GM21723 (cell line): ENCODE measurements at regions not wholly inside any gene's neighbourhood (a gene's known extent, or its start where the extent isn't known, plus 50 kb on each side); places are given as distances from the start of the nearest gene placed in this dataset.

Experiments
- ATAC-seq: cut with Tn5 transposase; IDR thresholded peaks from one replicate; pipeline ENCODE4 v1.9.1; 2021; ENCODE audit warnings: mild to moderate bottlenecking, moderate library complexity; ENCODE audit not compliant: unreplicated experiment

GRCh38 chr2:217394510-217395351 lies 534.9 kb upstream of the TNP1 start:
- ATAC-seq, result no peak

- no peak for ATAC-seq
These were observed 533.7 kb upstream of the TNP1 start for GRCh38 chr2:217393585-217394032.

DNA sequence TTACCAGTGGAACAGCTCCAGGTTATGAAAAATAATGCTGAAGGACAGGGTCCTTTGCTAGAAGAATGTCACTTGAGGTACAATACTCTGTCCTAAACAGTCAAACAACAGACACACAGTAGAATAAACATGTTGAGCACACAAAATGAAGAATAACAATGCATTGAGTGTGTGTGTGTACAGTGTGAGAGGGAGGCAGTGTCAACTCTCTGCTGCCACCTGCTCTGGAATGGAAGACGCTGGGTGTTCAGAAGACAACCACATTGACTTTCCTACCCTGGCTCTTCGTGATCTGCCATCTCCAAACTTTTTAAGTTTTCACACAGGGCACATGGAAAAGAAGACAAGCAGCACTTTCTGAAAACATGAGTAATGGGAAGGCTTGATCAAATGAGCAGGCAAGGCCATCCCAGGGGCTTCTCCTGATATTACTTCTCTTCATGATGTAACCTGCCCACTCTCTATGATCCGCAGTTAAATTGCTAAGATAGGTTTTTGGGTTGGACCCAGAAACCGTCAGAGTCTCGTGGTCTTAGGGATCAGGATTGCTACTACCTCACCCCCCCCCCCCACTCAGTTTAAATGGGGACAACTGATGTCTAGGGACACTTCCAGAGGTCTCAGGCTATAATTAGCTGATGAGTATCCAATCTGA lies 533.2 kb upstream of the TNP1 start:
- no peak for ATAC-seq

- ATAC-seq, result no peak
These were observed 528.0 kb upstream of the TNP1 start for GRCh38 chr2:217387776-217388387.

GRCh38 chr2:217386041-217386440 lies 526.2 kb upstream of the TNP1 start:
- ATAC-seq, result no peak

DNA sequence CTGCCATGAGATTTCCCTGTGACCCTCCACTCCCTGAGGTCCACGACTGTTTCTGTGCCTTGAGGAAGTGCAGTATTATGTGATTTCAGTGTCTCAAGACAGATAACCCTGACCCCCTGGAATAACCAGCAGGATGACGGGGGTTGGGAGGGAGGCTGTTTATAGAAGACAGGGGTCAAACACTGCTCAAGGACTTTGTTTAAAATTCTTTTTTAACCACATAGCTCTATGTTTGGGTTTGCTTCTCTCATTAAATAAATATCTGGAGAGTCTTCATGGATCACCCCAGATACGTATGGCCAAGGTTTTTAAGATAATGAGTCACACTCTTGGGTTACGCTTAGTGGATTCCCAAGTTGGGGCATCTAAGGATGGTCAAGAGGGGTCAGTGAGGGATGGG lies 523.8 kb upstream of the TNP1 start:
- ATAC-seq, result no peak

- no peak for ATAC-seq
These were observed 522.9 kb upstream of the TNP1 start for GRCh38 chr2:217382794-217383193.

- no peak for ATAC-seq
These were observed 519.9 kb upstream of the TNP1 start for GRCh38 chr2:217379807-217380206.

DNA sequence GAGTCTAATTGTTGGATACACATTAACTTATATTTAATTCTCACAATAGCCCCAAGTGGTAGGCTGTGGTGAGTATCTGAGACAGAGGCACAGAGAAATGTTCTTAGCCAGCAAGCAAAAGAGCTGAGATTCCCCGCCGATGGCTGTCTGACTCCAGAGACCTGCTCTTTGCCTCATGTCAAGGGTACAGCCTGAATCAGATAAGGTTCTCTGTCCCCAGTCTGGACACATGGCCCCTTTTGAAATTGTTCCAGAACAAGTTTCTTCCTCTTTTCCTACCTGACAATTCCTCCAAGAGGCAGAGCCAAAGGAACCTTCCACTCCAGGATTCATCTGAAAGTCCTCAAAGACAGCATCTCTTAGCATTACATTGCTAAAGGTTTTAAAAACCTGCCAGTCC lies 512.9 kb upstream of the TNP1 start:
- ATAC-seq, result no peak

DNA sequence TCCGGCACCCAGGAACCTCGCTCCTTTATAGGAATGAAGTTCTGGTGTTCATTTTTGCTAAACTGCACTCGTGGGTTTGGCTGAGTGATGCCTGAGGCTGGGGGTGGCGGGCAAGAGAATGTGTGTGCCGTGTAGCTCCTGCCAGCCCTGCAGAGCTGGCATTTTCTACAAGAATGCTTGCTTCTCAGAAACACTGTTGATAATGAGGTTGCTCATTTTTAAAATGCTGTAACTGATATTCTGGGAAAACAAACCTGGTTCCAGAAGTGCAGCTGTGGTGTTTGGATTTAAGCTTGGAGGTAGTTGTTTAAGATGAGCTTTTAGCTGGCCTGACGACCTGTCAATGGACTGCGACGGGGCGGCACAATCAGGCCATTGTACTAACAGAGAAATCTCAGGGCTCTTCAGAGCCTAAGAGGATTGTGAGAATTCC lies 511.9 kb upstream of the TNP1 start:
- no peak for ATAC-seq

- ATAC-seq, result no peak
These were observed 510.5 kb upstream of the TNP1 start for GRCh38 chr2:217370391-217370790.

DNA sequence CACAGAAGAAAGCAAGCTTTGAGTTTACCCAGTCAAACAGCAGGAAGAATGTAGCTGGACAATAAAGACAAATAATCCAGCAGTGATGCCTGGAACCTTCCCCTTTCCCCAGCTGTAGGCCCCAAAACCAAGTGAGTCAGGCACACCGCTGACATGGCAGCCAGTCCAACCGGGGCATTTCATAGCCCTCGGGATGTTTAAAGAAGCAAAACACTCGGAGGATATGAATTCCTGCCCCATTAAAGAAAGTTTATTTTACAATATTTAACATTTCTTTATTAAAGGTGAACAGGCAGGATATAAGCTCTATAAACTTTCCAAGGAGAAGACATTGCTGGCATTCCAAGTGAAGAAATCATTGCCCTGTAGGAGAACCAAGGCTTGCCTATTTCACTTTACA lies 507.6 kb upstream of the TNP1 start:
- no peak for ATAC-seq

DNA sequence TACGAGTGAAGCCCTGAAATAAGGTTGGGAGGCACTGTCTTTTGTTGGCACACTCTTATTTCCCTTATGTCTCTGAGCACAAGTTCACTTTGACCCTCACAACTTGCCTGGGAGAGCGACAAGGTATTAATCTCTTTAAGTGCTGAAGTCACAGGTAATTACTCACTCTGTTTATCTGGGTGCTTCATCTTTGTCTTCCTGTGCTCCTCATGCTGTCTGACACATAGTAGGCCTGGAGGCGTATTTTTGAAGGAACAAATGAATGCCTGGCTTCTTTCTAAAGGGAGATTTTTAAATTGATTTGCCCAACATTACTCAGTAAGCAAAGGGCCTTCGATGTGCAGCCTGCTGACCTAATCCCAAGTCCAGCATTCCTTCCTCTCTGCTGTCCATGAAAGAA lies 507.1 kb upstream of the TNP1 start:
- no peak for ATAC-seq

DNA sequence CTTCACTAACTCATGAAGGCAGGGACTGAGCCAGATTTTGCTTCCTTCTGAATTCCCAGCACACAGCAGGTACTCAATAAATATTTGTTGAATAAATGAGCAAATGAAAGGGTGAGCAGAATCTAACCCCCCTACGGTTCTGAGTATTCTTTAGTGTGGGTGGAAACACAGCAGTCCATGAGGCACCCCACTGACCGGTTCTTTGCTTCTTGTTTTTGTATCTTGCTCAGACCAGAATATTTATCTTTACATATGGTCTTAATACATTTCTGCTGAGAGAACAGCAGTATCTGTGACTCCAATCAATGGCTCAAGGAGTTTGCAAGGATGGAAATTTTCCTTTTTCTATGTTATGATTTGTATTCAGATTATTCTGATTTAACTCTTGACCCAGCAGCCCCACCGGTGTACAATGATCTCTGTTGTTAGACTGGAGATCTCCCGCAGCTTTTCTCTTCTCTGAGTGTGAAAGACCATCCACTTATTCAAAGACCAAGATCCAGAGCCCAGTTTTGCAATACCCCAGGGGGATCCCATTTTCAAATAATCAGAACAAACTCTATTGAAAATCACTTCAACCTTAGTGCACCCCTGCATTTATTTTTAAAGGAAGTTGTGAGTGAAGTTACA lies 506.5 kb upstream of the TNP1 start:
- ATAC-seq, result no peak

DNA sequence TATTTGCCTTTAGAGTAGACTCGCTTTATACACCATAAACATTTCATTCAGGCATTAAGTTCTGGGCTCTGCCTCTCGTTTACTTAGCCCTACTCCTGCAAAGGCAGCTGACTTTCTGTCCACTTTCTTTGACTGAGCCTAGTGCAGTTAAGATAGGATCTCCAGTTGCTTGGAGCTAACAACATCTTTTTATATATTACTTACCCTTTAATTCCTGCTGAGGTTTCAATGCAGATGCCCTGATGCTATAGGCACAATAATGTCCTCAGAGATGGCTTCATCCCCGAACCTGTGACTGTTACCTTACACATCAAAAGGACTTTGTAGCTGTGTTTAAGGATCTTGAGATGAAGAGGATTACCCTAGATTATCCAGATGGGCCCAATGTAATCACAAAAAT lies 505.8 kb upstream of the TNP1 start:
- ATAC-seq, result no peak

DNA sequence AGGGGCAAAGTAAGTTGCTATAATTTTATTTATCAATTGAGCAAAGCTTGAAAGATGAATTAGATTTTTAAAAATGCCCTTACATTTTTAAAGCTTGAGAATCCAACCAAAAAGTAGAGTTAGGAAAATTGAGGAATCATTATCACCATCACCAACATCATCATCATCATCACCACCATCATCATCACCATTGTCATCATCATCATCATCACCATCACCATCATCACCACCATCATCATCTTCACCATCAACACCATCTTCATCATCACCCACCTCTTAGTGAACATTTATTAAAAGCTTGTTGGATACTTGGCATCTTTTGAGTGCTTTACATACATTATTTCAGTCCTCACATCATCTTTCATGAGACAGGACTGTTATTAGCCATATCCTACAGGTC lies 504.4 kb upstream of the TNP1 start:
- no peak for ATAC-seq

- ATAC-seq, result no peak
These were observed 503.6 kb upstream of the TNP1 start for GRCh38 chr2:217363470-217363869.

DNA sequence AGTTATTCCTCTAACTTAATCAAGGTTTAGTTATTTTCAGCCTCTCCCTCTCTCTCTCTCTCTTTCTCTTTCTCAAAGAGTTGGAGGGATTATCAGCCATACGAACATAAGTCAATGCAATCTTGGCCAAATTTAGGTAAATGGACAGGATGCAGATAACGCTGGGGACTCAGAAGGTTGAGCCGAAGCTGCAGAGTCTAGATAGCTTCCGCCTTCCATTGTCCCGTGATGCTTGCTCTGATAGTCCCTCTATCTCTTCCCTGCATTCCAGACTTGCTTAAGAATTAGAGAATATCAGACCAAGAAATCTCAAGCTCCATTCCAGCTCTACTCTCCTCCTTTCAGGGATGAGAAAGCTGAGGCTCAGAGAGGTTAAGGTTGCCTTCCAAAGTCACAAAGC lies 502.8 kb upstream of the TNP1 start:
- no peak for ATAC-seq

DNA sequence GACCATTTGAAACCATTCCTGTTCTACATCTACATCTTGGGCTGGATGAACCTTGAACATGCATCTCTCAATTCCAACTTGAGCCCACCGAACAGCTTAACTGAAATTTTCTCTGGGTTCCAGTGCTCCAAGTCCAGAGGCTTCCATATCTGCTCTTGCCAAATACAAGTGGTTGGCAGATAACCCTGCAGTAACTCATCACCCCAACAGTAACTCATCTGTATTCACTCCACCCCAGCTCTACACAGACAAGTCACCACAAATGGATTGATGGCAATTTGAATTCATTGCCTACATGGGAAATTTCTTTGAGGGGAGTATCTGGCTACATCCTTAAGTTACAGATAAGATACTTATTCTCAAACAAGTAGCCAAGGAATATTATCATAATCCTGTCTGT lies 502.4 kb upstream of the TNP1 start:
- no peak for ATAC-seq

- no peak for ATAC-seq
These were observed 501.6 kb upstream of the TNP1 start for GRCh38 chr2:217361483-217361880.

DNA sequence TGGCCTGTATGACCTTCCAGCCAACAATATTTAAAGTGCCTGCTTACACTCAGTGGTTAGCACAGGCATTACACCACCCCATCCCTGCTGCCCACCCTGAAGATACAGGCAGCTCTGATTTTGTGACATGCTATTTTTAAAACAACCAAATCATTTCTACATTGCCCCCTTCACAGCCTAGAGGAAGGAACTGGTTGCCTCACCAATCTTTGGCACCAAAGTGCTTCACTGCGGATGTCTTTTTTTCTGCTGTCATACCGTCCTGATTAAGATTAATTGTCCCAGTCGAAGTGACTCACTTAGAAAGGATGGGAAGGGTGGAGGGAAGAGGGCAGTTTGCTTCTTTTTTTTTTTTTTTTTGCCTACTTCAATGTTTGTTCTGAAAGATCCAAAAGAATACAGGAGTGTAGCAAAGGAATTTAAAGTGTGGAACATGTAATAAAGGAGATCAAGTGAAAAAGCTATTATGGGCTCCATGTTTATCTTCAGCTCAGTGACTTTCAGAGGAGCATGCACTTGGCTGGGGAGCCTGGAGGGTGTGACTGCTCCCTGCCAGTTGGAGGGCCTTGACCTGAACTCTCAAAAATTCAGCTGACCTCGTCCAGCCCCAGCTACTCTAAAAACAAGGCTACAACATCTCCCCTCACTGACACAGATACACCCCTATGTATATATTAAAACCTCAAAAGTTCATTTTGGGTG lies 501.1 kb upstream of the TNP1 start:
- no peak for ATAC-seq
